ENCODE measurements at regions not wholly inside any gene's neighbourhood (a gene's known extent, or its start where the extent isn't known, plus 50 kb on each side); places are given as distances from the start of the nearest gene placed in this dataset.

DNA sequence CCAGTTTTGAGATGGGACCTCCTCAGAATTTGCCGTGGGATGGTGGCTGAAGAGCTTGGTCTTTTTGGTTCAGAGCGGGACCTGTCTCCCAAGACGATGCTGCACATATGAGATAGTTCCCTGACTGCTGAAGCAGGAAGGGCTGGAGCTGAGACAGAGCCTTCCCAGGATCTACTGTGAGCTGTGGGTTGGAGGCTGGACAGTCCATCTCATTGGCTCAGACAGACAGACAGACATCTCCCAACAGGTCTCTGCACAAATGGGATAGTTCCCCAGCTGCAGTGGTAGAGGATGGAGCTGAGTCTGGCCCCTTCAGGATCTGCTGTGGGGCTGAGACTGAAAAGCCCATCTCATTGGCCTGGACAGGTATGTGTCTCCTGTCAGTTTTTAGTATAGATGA, 1145.6 kb upstream of the CADM2 start:
- no peaks in the 10 kb centered on the region for H3K79me2 ChIP-seq (ENCODE audit: insufficient read depth)
- TF ChIP-seq EZH2phosphoT487 (IDR thresholded peaks at IDR 0.05; ENCODE audit: insufficient read depth, low read depth) (no peak), EZH2 (IDR thresholded peaks at IDR 0.05; ENCODE audit: insufficient read depth, poor library complexity, severe bottlenecking) (no peak)
- no peak overlapping the region for H3K27ac ChIP-seq
- H3K4me3 ChIP-seq, result no peak overlapping the region
- WGBS, 2 experiments (ENCODE audit: low coverage in 1 of 2, low lambda C conversion rate in 2 of 2, missing lambda C conversion rate in 2 of 2), result 36 to 38% methylated on average over 3 of the region's 3 CpGs
- DNase-seq, result no peak
- H4K20me1 ChIP-seq (ENCODE audit: insufficient read depth), result no peaks in the 10 kb centered on the region
- H3K9ac ChIP-seq, result no peak overlapping the region
- H2AFZ ChIP-seq, result no peak overlapping the region
- H3F3A ChIP-seq (ENCODE audit: insufficient read depth), result no peaks in the 10 kb centered on the region
- H3K4me1 ChIP-seq (ENCODE audit: insufficient read depth), result no peaks in the 10 kb centered on the region
- H3K9me3 ChIP-seq (ENCODE audit: low read depth), result no peaks in the 10 kb centered on the region
- no peak overlapping the region for H3K4me2 ChIP-seq (ENCODE audit: unreplicated experiment)
- no peaks in the 10 kb centered on the region for H3K27me3 ChIP-seq (replicated peaks; ENCODE audit: insufficient read depth)
- no peaks in the 10 kb centered on the region for H3K9me2 ChIP-seq (ENCODE audit: insufficient read depth)
- in situ Hi-C loops (cut with MboI), result no loop called here
- H3K36me3 ChIP-seq (ENCODE audit: low read depth), result no peaks in the 10 kb centered on the region

DNA sequence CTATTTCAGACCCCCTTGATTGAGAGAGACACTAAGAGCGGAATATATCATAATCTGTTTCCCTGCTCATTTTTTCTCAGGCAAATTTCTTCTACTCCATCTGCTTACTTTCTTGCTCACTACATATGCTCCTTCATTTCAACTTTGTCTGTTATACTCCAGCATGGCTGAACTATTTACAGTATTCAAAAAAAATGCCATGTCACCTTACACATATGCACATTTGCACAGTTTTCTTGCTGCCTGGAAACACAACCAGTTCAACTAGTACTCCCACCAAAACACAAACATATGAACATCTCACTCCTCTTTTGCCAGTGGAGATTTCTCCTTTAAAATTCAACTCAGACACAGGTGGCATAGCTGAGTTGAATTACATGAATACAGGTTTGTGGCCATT, 1142.1 kb upstream of the CADM2 start:
- H3K9me3 ChIP-seq (ENCODE audit: low read depth), result no peaks in the 10 kb centered on the region
- DNase-seq, result no peak
- no peaks in the 10 kb centered on the region for H3F3A ChIP-seq (ENCODE audit: insufficient read depth)
- in situ Hi-C loops (cut with MboI), result no loop called here
- H3K27me3 ChIP-seq (replicated peaks; ENCODE audit: insufficient read depth), result no peaks in the 10 kb centered on the region
- no peaks in the 10 kb centered on the region for H3K9me2 ChIP-seq (ENCODE audit: insufficient read depth)
- no peak overlapping the region for H2AFZ ChIP-seq
- no peak overlapping the region for H3K9ac ChIP-seq
- H3K79me2 ChIP-seq (ENCODE audit: insufficient read depth), result no peaks in the 10 kb centered on the region
- no peaks in the 10 kb centered on the region for H3K36me3 ChIP-seq (ENCODE audit: low read depth)
- H3K4me2 ChIP-seq (ENCODE audit: unreplicated experiment), result no peak overlapping the region
- no peaks in the 10 kb centered on the region for H4K20me1 ChIP-seq (ENCODE audit: insufficient read depth)
- no peak overlapping the region for H3K4me3 ChIP-seq
- no peaks in the 10 kb centered on the region for H3K4me1 ChIP-seq (ENCODE audit: insufficient read depth)
- 29 to 45% methylated on average over 1 of the region's 1 CpG for WGBS, 2 experiments (ENCODE audit: low coverage in 1 of 2, low lambda C conversion rate in 2 of 2, missing lambda C conversion rate in 2 of 2)
- H3K27ac ChIP-seq, result no peak overlapping the region
- TF ChIP-seq EZH2phosphoT487 (IDR thresholded peaks at IDR 0.05; ENCODE audit: insufficient read depth, low read depth) (no peak), EZH2 (IDR thresholded peaks at IDR 0.05; ENCODE audit: insufficient read depth, poor library complexity, severe bottlenecking) (no peak)

DNA sequence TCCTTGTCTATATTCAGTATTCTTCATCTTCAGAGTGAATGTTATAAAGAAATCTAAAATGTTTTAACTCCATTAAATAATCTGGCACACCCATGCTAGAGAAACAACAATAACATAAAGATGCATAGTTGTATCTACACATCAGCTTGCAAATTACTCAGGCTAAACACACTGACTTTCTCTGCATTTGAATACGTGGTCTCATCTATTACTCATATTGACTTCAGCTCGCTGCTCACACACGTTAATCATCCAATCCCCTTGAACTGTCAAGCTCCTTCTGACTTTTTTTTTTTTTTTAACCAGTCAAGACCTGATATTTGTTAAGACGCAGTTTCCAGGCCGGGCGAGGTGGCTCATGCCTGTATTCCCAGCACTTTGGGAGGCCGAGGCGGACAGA, 1137.3 kb upstream of the CADM2 start:
- Histone ChIP-seq H3K9ac (no peak overlapping the region), H3K9me3 (ENCODE audit: low read depth) (no peaks in the 10 kb centered on the region), H3K4me2 (ENCODE audit: unreplicated experiment) (no peak overlapping the region), H3K4me3 (no peak overlapping the region), H4K20me1 (ENCODE audit: insufficient read depth) (no peaks in the 10 kb centered on the region), H3K36me3 (ENCODE audit: low read depth) (no peaks in the 10 kb centered on the region), H3K9me2 (ENCODE audit: insufficient read depth) (no peaks in the 10 kb centered on the region), H3K27me3 (replicated peaks; ENCODE audit: insufficient read depth) (no peaks in the 10 kb centered on the region), H3F3A (ENCODE audit: insufficient read depth) (no peaks in the 10 kb centered on the region), H3K27ac (no peak overlapping the region), H2AFZ (no peak overlapping the region), H3K4me1 (ENCODE audit: insufficient read depth) (no peaks in the 10 kb centered on the region), H3K79me2 (ENCODE audit: insufficient read depth) (no peaks in the 10 kb centered on the region)
- TF ChIP-seq EZH2 (IDR thresholded peaks at IDR 0.05; ENCODE audit: insufficient read depth, poor library complexity, severe bottlenecking), result no peak
- TF ChIP-seq EZH2phosphoT487 (IDR thresholded peaks at IDR 0.05; ENCODE audit: insufficient read depth, low read depth), result no peak
- in situ Hi-C loops (cut with MboI), result no loop called here
- 27 to 36% methylated on average over 8 of the region's 8 CpGs for WGBS, 2 experiments (ENCODE audit: low coverage in 1 of 2, low lambda C conversion rate in 2 of 2, missing lambda C conversion rate in 2 of 2)
- DNase-seq, result no peak

DNA sequence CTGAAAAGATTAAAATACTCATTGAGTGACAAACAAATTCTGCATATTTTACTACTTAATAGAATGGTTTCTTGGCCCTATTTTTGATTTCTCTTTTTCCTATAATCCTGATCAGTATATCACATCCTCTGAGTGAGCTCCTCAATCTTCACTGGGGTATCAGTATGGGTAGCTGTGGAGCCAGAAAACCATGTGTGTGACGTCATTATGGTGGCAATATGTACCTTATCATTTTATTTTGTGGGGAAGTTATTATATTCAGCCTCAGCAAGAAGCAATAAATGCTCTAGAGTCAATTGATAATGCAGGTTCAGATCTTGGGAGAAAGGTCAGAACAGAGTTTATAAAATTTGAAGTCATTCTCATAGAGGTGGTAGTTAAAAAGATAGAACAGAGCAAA, 1135.7 kb upstream of the CADM2 start:
- Histone ChIP-seq H3K79me2 (ENCODE audit: insufficient read depth) (no peaks in the 10 kb centered on the region), H3F3A (ENCODE audit: insufficient read depth) (no peaks in the 10 kb centered on the region), H3K9me3 (ENCODE audit: low read depth) (no peaks in the 10 kb centered on the region), H3K36me3 (ENCODE audit: low read depth) (no peaks in the 10 kb centered on the region), H3K27ac (no peak overlapping the region), H3K27me3 (replicated peaks; ENCODE audit: insufficient read depth) (no peaks in the 10 kb centered on the region), H3K9ac (no peak overlapping the region), H3K4me1 (ENCODE audit: insufficient read depth) (no peaks in the 10 kb centered on the region), H2AFZ (no peak overlapping the region), H3K4me2 (ENCODE audit: unreplicated experiment) (no peak overlapping the region), H4K20me1 (ENCODE audit: insufficient read depth) (no peaks in the 10 kb centered on the region), H3K9me2 (ENCODE audit: insufficient read depth) (no peaks in the 10 kb centered on the region), H3K4me3 (no peak overlapping the region)
- no peak for TF ChIP-seq EZH2 (IDR thresholded peaks at IDR 0.05; ENCODE audit: insufficient read depth, poor library complexity, severe bottlenecking)
- no peak for TF ChIP-seq EZH2phosphoT487 (IDR thresholded peaks at IDR 0.05; ENCODE audit: insufficient read depth, low read depth)
- in situ Hi-C loops (cut with MboI), result no loop called here
- no peak for DNase-seq
- WGBS, 2 experiments (ENCODE audit: low coverage in 1 of 2, low lambda C conversion rate in 2 of 2, missing lambda C conversion rate in 2 of 2), result 3% methylated on average over 1 of the region's 1 CpG

DNA sequence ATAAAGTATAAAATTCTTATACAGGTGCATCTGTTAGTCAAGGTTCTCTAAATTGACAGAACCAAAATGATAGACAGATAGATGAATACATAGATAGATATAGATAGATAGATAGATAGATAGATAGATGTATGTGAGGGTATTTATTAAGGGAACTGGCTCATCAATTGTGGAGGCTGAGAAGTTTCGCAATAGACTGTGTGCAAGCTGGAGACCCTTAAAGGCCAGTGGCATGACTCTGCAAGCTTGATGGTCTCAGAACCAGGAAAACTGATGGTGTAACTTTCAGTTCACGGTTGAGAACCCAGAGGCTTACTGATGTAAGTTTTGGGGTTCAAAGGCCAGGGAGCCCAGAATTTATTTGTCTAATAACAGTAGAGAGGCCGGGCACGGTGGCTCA, 1123.7 kb upstream of the CADM2 start:
- WGBS, 2 experiments (ENCODE audit: low coverage in 1 of 2, low lambda C conversion rate in 2 of 2, missing lambda C conversion rate in 2 of 2), result 65 to 73% methylated on average over 4 of the region's 4 CpGs
- in situ Hi-C loops (cut with MboI), result no loop called here
- no peaks in the 10 kb centered on the region for H3K4me1 ChIP-seq (ENCODE audit: insufficient read depth)
- H2AFZ ChIP-seq, result no peak overlapping the region
- no peak overlapping the region for H3K9ac ChIP-seq
- TF ChIP-seq EZH2 (IDR thresholded peaks at IDR 0.05; ENCODE audit: insufficient read depth, poor library complexity, severe bottlenecking) (no peak), EZH2phosphoT487 (IDR thresholded peaks at IDR 0.05; ENCODE audit: insufficient read depth, low read depth) (no peak)
- H3K27ac ChIP-seq, result no peak overlapping the region
- H3K9me3 ChIP-seq (ENCODE audit: low read depth), result no peaks in the 10 kb centered on the region
- H3K36me3 ChIP-seq (ENCODE audit: low read depth), result no peaks in the 10 kb centered on the region
- no peaks in the 10 kb centered on the region for H3F3A ChIP-seq (ENCODE audit: insufficient read depth)
- no peaks in the 10 kb centered on the region for H3K79me2 ChIP-seq (ENCODE audit: insufficient read depth)
- no peaks in the 10 kb centered on the region for H3K27me3 ChIP-seq (replicated peaks; ENCODE audit: insufficient read depth)
- no peak overlapping the region for H3K4me3 ChIP-seq
- DNase-seq, result no peak
- no peak overlapping the region for H3K4me2 ChIP-seq (ENCODE audit: unreplicated experiment)
- H3K9me2 ChIP-seq (ENCODE audit: insufficient read depth), result no peaks in the 10 kb centered on the region
- H4K20me1 ChIP-seq (ENCODE audit: insufficient read depth), result no peaks in the 10 kb centered on the region
